B cell (primary cell): ENCODE measurements at regions not wholly inside any gene's neighbourhood (a gene's known extent, or its start where the extent isn't known, plus 50 kb on each side); places are given as distances from the start of the nearest gene placed in this dataset.

Experiments used
- EZH2 ChIP-seq: IDR thresholded peaks from 2 replicates; pipeline ENCODE4 v1.6.1; 2012; ENCODE audit warnings: borderline replicate concordance, low read depth, mild to moderate bottlenecking, moderate library complexity, low read length; ENCODE audit not compliant: insufficient read depth, poor library complexity, severe bottlenecking
- TF ChIP-seq, protein P1 (sequence below): fragments of 200-600 bp; IDR thresholded peaks from one replicate; pipeline ENCODE4 v1.8.0; 2022; ENCODE audit warnings: antibody characterized with exemption, mild to moderate bottlenecking

DNA sequence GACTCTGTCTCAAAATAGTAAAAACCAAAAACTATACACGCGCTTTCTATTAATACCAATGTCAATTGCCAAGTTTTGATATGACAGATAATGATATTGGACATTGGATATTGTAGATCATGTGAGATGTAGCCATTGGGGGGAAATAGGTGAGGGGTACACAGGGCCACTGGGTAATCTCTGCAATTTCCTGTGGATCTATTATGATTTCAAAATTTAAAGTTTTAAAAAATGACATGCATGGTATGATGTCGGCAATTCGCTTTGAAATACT, 266.0 kb downstream of the PARN start:
- TF ChIP-seq, protein P1, sequence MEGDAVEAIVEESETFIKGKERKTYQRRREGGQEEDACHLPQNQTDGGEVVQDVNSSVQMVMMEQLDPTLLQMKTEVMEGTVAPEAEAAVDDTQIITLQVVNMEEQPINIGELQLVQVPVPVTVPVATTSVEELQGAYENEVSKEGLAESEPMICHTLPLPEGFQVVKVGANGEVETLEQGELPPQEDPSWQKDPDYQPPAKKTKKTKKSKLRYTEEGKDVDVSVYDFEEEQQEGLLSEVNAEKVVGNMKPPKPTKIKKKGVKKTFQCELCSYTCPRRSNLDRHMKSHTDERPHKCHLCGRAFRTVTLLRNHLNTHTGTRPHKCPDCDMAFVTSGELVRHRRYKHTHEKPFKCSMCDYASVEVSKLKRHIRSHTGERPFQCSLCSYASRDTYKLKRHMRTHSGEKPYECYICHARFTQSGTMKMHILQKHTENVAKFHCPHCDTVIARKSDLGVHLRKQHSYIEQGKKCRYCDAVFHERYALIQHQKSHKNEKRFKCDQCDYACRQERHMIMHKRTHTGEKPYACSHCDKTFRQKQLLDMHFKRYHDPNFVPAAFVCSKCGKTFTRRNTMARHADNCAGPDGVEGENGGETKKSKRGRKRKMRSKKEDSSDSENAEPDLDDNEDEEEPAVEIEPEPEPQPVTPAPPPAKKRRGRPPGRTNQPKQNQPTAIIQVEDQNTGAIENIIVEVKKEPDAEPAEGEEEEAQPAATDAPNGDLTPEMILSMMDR, result no peak
- TF ChIP-seq EZH2, result no peak
